ENCODE measurements at regions not wholly inside any gene's neighbourhood (a gene's known extent, or its start where the extent isn't known, plus 50 kb on each side); places are given as distances from the start of the nearest gene placed in this dataset.
A peak's percentile ranks its signal among the peaks of the same experiment; 100 is the strongest.
"Not testable (repeated sequence)": the region's sequence is repeated elsewhere in the genome, so short reads cannot be mapped to it uniquely, and the experiment has no call there.

DNA sequence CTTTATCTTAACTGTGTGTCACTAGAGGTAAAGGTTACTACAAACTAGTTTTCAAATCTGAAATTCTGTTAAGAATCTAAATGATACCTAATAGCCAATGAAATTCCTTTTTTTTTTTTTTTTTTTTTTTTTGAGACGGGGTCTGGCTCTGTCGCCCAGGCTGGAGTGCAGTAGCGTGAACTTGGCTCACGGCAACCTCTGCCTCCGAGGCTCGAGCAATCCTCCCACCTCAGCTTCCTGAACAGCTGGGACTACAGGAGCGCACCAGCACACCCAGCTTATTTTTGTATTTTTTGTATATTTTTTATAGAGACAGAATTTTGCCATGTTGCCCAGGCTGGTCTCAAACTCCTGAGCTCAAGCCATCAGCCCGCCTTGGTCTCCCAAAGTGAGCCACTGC is 160.3 kb upstream of the NEBL start:
- no peak for DNase-seq (ENCODE audit: low spot score)

DNA sequence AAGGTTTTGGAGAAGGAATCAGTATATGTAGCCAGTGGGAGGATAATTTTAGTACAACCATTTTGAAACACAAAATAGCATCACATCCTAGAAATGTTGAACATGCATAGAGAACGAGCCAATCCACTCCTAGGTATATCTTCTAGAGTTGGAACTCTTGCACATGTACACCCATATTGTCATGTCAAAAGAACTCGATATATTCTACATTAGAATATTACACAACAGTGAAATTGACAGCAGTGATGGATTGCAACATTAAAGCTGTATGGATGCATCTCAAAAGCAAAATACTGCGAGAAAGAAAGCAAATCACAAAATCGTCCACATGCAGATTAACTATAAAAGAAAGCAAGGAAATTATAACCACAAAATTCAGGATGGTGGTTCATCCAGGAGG is 159.3 kb upstream of the NEBL start:
- no peak for DNase-seq (ENCODE audit: low spot score)

DNA sequence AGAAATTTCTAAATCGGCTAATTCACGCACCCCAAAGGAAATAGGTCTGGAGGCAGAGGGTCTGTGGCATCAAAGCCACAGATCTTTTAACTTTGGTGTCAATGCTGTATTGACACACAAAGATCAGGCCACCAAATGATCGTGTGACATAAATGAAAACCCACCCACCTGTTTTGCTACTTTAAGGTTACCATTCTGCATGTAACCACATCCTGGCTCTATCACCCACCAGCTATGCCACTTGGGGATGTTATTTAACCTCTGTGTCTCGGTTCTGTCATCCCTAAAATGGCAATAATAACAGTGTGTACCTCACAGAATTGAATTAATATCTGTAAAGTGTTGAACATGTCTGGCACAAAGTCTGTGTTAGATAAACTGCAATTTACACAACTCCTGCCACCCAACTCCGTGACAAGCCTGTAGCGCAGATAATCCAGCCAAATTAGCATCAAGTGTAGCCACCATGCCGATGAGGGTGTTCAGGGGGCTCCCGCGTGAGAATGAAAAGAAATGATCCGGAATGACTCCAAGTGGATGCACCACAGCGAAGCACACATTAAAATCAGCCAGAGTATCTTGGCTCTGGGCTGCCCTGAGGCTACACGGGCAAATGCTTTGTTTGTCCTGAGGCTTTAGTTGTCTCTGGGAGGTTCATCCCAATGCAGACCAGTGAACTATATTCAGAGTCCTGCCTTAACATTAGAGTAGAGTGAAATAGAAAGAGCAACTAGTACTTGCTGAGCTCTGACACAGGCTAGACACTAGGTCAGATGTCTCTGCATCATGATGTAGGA is 158.4 kb upstream of the NEBL start:
- no peak for DNase-seq (ENCODE audit: low spot score)

DNA sequence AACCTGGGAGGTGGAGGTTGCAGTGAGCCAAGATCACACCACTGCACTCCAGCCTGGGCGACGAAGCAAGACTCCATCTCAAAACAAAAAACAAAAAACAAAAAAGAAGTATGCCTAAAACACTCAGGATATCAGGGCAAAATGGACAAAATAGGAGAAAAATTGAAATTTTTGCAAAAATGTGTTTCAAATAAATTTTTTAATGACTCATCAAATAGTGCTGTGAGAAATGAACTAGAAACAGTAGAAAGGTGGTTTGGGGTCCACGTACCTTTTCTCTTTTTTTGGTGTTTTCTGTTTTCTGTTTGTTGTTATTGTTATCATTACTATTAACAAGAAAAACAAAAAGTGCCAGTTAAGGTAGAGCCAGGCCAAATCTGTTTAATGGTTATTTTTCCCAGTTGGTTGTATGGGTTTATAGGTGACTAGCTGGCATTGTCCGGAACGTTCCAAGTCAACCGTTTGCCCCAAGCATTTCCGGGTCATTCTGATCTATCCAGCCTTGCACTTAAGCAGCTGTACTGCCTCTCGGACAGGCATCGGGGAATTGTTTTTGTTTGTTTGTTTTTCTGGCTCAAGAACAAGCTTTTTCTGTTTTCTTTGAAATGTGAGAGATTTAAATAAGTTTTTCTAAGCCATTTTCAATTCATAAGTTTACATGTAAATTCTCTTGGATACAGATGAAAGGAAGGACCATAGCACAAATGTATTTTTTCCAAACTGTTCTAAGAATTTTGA is 157.0 kb upstream of the NEBL start:
- DNase-seq (ENCODE audit: low spot score): no peak

DNA sequence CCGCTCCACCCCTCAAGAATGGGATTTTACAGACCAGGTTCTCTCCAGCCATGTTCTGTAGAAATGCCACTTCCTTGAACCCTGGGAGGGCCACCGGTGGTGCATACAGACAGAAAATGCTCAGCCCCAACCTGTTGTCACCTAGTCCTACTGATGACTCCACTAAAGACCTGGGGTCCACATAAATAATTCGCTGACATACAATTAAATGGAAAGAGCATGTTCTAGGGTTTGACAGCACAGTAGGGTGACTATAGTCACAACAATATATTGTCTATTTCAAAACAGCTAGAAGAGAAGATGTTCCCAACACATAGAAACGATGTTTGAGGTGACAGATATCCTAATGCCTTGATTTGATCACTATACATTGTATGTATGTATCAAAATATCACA is 155.6 kb upstream of the NEBL start:
- DNase-seq (ENCODE audit: low spot score): no peak

DNA sequence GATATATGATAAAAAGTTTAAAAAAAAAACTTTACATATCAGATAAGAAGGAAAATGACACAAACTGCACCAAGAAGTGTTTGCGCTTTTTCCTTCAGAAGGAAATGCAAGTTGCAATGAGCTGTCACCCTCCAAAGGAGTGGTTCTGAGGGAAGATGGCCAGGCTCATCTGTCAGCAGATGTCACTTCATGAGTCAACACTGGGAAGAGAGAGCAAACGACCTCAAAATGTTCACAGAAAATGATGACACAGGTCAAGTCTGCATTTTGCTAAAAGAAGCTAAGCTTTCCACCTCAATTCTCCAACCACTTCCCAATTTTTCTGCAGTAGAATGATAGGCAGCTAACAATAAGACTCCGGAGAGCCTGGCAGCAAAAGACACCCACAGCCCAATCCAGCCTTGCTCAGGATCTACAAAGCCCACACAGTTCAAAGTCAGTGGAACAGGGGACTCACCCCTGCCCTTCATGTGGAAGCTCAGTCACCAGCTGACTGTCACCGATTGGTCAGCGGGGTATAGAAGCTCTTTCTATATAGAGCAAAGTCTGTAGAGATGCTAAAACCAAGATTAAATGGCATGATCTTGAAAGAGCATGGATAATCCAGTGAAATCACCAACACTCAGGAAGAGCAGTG is 155.1 kb upstream of the NEBL start:
- no peak for DNase-seq (ENCODE audit: low spot score)

DNA sequence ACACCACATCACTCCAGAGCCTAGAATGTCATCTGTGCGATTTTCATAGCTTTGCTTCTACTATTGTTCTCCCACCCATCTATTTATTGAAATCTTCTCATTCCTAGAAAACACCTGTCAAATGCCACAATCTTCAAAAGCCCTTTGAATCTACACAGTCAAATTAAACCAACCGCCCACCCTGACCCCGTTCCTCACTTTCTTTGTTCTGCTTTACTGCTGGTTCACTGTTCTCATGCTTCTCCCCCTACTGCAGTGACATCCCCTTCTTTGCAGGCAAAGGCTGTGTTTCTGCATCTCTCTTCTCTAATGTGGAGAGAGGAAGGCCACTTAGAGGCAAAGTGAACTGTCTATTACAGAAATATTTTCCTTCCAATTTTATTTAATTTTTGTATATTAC is 152.4 kb upstream of the NEBL start:
- no peak for DNase-seq (ENCODE audit: low spot score)

DNA sequence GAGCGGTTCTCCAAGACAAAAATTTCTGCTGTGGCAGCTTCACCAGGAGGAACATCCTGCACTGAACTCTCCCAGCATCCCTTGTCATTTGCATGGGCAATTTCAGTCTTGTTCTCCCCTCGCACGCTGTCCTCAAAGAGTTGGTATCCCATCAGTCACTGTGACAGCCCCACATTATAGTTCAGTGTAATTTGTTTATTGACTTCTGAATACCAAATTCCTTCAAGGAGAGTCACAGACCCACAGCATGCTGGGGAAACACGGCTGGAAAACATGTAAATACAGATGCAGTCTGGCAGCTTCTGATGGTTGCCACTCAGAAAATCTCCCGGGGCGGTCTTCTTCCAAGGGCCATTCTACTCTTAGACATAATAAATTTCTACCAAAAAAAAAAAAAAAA is 151.0 kb upstream of the NEBL start:
- no peak for DNase-seq (ENCODE audit: low spot score)

DNA sequence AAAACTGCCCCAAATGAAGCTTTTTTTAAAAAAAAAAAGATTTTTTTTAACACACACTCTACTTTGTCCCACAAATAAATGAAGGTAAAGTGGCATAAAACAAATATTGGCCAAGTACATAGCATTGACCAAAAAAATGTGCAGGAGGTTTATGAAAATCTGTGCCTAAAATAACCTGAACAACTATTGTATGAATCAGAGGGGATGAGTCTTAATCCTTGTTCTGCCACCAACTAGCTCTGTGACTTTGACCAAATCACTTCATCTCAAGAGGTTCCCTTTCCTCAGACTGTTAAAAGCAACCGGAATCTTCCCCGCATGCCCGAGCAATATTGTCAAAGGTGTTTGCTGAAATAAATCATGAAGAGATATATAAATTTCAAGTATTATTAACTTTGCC is 150.4 kb upstream of the NEBL start:
- no peak for DNase-seq (ENCODE audit: low spot score)

DNA sequence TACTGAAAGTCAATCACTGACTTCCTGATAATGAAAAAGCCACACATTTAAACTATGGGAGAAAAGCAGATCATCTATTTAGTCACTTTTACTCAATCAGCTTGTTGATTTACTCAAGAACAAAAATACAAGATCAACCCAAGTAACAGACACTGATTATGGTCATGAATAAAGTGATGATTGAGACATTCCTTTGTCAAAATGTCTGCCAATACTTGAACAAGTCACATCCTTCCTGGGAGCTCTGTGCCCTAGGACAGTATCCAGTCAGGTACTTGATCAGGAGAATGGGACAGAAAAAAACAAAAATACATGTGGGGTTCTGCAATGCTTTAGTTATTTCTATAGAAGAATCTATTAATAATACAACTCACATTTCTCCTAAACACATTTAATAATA is 150.0 kb upstream of the NEBL start:
- no peak for DNase-seq (ENCODE audit: low spot score)

DNA sequence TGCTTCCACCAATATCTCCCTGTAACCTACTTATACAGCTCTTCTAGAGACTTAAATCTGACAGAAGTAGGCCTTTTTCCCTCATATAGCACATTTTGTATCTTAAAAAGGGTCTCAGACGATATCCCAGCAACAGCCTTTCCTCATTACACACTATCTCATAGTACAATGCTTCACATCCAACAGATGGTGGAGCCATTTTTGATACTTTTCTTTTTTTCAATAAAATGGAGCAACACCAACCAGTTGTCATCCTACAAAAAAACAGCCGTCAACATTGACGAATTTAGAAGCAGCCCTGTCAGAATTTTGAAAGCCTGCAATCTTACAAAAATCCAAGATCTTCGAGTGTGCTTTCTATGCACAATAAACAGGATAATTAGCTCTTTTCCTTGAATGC is 145.9 kb upstream of the NEBL start:
- no peak for DNase-seq (ENCODE audit: low spot score)

DNA sequence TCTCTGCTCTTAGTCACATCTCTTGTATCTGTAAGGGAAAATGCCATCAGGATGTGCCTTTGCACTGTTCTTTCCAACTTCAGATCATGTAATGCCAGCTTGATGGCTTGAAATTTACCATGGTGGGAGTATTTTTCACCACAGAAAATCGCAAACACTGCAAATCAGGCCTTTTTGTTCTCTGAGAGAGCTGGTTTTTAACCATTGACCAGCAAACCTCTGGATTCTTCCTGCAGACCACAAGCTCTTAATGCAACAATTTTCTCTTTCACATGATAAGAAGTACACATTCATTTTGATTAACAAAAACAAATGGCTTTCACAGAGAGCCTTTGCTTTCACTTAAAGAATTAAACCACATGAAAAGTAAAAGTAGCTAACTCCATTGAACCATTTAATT is 145.4 kb upstream of the NEBL start:
- DNase-seq (ENCODE audit: low spot score): no peak

DNA sequence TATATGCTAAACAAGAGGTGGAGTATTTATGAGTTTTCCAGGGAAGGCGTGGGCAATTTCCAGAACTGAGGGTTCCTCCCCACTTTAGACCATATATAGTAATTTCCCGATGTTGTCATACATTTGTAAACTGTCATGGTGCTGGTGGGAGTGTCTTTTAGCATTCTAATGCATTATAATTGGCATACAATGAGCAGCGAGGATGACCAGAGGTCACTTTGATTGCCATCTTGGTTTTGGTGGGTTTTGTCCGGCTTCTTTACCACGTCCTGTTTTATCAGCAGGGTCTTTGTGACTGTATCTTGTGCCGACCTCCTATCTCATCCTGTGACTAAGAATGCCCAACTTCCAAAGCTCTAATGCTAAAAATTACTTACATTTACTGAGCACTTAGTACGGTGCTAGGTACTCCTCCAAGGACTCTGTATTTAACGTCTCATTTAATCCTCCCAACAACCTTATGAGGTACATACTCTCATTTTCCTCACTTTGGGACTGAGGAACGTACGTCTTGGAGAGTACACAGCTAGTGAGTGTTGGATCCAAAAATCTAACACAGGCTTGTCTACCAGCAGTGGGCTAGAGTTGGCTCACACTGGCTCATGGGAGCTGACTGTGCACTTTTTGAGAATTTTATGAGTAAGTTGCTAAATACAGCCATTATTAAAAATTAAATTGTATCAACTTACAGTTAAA is 144.8 kb upstream of the NEBL start:
- no peak for DNase-seq (ENCODE audit: low spot score)

DNA sequence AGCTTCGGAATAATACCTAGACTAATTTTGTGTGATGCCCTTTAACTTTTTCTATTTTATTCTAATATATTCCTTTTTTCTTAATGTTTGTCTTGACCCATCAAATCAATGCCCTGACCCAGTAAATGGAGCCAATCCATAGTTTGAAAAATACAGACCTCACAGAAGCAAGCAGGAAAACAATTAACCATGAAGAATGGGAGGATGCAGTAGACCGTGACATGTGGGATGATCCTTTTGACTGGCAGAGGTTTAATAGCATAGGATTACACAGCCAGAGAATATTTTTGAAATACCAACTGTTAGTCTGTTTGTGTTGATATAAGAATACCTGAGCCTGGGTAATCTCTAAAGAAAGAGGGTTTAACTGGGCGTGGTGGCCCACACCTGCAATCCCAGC is 142.6 kb upstream of the NEBL start:
- DNase-seq (ENCODE audit: low spot score): no peak

DNA sequence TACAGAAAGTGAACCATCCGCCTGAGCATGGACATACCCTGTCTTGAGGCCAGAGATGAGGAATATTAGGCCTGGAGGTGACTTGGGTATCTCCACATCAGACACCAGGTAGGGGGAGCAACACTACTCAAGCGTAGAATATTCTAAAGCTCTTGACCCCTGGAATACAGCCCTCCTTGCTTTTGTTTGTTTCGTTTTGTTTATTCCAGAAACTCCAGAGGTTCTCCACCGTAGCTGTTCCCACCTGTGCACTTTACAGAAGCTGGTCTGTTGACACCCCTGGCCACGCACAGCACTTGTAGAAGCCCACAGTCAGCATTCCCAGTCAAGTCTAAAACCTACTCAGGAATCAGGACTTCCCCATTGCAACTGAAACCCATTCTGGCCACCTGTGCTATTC is 139.6 kb upstream of the NEBL start:
- DNase-seq (ENCODE audit: low spot score): no peak

DNA sequence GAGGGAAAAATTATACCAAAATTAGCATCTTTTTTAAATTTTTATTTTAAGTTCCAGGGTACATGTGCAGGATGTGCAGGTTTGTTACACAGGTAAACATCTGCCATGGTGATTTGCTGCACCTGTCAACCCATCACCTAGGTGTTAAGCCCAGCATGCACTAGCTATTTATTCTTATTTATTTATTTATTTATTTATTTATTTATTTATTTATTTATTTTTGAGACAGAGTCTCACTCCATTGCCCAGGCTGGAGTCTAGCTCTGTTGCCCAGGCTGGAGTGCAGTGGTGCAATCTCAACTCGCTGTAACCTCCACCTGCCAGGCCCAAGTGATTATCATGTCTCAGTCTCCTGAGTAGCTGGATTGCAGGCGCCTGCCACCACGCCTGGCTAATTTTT is 137.7 kb upstream of the NEBL start:
- DNase-seq (ENCODE audit: low spot score): not testable (repeated sequence)

DNA sequence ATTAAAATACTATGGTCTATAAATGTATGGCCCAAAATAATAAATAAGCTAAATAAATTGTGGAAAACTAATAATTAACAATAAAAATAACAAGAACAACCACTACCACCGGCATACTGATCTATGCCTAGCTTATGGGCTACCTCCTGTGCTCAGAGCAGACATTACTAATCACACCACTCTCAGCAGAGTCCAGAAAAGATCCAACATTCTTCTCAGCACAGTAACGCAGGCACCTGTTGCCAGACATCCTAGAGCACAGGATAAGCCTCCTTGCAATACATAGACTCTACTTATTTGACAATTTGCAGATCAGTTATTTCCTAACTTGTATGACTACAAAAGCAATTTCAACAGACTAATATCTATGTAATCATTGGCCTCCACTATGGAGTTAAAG is 137.1 kb upstream of the NEBL start:
- DNase-seq (ENCODE audit: low spot score): no peak

DNA sequence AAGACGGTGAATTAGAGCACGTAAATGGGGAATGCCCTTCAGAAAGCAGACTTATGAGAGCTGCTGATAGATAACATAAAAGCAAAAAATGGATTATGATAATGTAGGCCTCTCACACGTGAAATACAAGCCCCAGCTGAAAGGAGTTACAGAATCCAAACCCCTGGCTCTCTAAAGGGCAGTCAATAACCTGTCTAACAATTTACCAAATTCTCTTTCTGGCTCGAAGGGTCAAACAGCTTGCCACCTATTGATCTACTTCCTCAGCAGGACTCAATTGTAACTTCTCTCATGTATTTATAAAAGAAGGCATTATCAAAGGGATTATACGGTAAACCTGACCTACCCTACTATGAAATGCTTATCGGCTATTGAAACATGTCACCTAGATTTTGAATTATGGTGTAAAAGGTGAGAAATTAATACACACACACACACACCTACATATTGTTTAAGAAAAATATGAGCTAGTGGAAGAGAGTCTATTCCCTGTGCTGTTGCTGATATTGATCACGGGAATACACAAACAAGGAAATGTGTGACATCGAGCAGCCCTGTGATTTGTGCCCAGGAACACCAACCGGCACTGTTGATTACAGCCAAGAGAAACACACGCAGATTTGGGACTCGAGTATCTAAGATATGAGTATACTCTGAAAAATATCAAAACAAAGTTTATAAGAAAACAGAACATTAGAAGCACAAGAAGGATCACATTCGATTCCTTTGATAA is 135.6 kb upstream of the NEBL start:
- no peak for DNase-seq (ENCODE audit: low spot score)

DNA sequence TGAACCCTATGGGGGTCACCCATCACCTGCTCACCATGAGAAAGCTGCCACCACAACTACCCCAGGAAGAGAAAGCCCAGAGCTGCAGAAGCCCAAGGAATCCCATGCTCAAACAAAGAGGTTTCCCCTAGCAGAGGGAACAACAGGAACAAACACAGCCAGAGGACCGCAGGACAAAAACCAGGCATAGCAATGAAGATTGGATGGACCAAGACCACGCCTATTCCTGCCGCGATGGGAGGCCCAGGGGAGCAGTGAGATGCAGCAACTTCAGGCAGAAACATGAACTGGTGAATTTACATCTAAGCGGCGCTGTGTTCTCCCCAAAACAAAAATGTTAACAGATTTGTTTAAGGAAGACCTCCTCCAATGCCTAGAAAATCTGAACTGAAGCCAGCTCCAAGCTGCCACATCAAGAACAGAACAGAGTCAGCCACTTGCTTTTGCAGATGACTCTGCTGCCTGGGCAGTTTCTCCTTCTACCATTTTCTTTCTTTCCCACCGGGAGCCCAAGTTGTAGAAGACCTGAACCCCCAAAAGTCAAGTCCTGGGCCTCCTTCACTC is 134.2 kb upstream of the NEBL start:
- DNase-seq (ENCODE audit: low spot score): peak; percentile 57

DNA sequence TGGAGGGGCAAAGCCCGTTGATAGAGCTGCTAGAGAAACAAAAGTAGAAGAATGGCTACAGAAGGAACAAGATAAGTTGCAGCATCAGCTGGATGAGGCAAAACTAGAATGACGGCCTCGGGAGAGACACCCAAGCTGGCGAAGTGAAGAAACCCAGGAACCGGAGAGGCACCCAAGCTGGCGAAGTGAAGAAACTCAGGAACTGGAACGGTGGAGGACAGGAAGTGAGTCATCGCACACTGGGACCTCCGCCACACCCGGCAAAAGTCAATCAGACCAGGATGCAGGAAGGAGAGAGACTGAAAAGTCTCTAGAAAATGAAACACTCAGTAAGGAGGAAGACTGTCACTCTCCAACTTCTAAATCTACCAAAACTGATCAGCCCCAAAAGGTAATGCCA is 133.0 kb upstream of the NEBL start:
- DNase-seq (ENCODE audit: low spot score): no peak

DNA sequence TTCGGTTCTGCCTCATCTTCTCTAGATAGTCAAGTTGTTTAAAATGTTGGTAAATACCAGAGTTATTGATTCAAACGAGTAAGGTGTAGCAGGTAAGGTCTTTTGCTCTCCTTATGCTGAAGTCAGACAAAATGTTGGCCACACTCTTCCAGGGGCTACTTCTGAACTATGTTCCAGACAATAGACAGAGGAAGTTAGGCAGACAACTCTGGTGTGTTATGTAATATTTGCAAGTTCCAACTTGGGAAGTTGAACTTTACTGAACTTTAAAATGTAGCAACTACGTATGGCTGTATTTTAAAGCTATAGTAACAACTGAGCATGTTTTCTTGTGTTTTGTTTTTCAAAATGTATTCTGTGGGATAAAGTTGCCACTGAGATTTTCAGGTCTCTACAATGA is 125.7 kb upstream of the NEBL start:
- DNase-seq (ENCODE audit: low spot score): no peak
